ENCODE measurements at regions not wholly inside any gene's neighbourhood (a gene's known extent, or its start where the extent isn't known, plus 50 kb on each side); places are given as distances from the start of the nearest gene placed in this dataset.
A peak's percentile ranks its signal among the peaks of the same experiment; 100 is the strongest.

- peak overlapping the region; percentile 24 for H3K27ac ChIP-seq (ENCODE audit: low read depth, low read length)
- DNase-seq (ENCODE audit: insufficient read length, low spot score, missing footprints), result peak; percentile 89
- TF ChIP-seq CTCF (IDR thresholded peaks at IDR 0.05; ENCODE audit: extremely low read depth, low read depth, low read length), result no peak
- H3K9me3 ChIP-seq (ENCODE audit: low read depth, low read length), result peaks cover 6% of the 10 kb centered on the region
- no peak overlapping the region for H2AFZ ChIP-seq (ENCODE audit: low read length)
- no peaks in the 10 kb centered on the region for H3K27me3 ChIP-seq (ENCODE audit: insufficient read depth, low read length)
- no peaks in the 10 kb centered on the region for H3K79me2 ChIP-seq (ENCODE audit: insufficient read depth, low read length)
- peaks cover 13% of the 10 kb centered on the region for H3K4me1 ChIP-seq (ENCODE audit: insufficient read depth, low read length)
- peak overlapping the region; percentile 19 for H3K4me3 ChIP-seq (ENCODE audit: insufficient read depth, low read length)
- no peaks in the 10 kb centered on the region for H3K36me3 ChIP-seq (ENCODE audit: insufficient read depth, low read length)
- H4K20me1 ChIP-seq (ENCODE audit: insufficient read depth, low read length), result no peaks in the 10 kb centered on the region
- H3K4me2 ChIP-seq (ENCODE audit: insufficient read depth, low read length), result peak overlapping the region; percentile 67
Observed at GRCh38 chr21:38925923-38926322, 120.2 kb downstream of the ETS2 start.

- peak overlapping the region; percentile 67 for H3K4me2 ChIP-seq (ENCODE audit: insufficient read depth, low read length)
- H3K4me3 ChIP-seq (ENCODE audit: insufficient read depth, low read length), result no peak overlapping the region
- no peak overlapping the region for H2AFZ ChIP-seq (ENCODE audit: low read length)
Observed at GRCh38 chr21:38925478-38925877, 119.7 kb downstream of the ETS2 start.

GRCh38 chr21:38924954-38925353 is 119.2 kb downstream of the ETS2 start:
- TF ChIP-seq CTCF (IDR thresholded peaks at IDR 0.05; ENCODE audit: extremely low read depth, low read depth, low read length), result no peak
- Histone ChIP-seq H3K4me2 (ENCODE audit: insufficient read depth, low read length) (no peak overlapping the region), H3K27ac (ENCODE audit: low read depth, low read length) (no peak overlapping the region), H3K9me3 (ENCODE audit: low read depth, low read length) (peaks cover 4% of the 10 kb centered on the region), H4K20me1 (ENCODE audit: insufficient read depth, low read length) (no peaks in the 10 kb centered on the region), H3K4me1 (ENCODE audit: insufficient read depth, low read length) (peaks cover 20% of the 10 kb centered on the region), H2AFZ (ENCODE audit: low read length) (no peak overlapping the region), H3K36me3 (ENCODE audit: insufficient read depth, low read length) (no peaks in the 10 kb centered on the region), H3K27me3 (ENCODE audit: insufficient read depth, low read length) (no peaks in the 10 kb centered on the region), H3K79me2 (ENCODE audit: insufficient read depth, low read length) (no peaks in the 10 kb centered on the region), H3K4me3 (ENCODE audit: insufficient read depth, low read length) (no peak overlapping the region)
- no peak for DNase-seq (ENCODE audit: insufficient read length, low spot score, missing footprints)

More at GRCh38 chr21:38925478-38925877, 119.7 kb downstream of the ETS2 start:
- Histone ChIP-seq H3K36me3 (ENCODE audit: insufficient read depth, low read length) (no peaks in the 10 kb centered on the region), H4K20me1 (ENCODE audit: insufficient read depth, low read length) (no peaks in the 10 kb centered on the region), H3K79me2 (ENCODE audit: insufficient read depth, low read length) (no peaks in the 10 kb centered on the region), H3K27me3 (ENCODE audit: insufficient read depth, low read length) (no peaks in the 10 kb centered on the region), H3K4me1 (ENCODE audit: insufficient read depth, low read length) (peaks cover 17% of the 10 kb centered on the region), H3K27ac (ENCODE audit: low read depth, low read length) (peak overlapping the region; percentile 21), H3K9me3 (ENCODE audit: low read depth, low read length) (peaks cover 6% of the 10 kb centered on the region)
- no peak for TF ChIP-seq CTCF (IDR thresholded peaks at IDR 0.05; ENCODE audit: extremely low read depth, low read depth, low read length)
- DNase-seq (ENCODE audit: insufficient read length, low spot score, missing footprints), result no peak

GRCh38 chr21:38923429-38923828 is 117.7 kb downstream of the ETS2 start:
- H3K27me3 ChIP-seq (ENCODE audit: insufficient read depth, low read length), result no peaks in the 10 kb centered on the region
- H3K4me2 ChIP-seq (ENCODE audit: insufficient read depth, low read length), result no peak overlapping the region

More at GRCh38 chr21:38923429-38923828, 117.7 kb downstream of the ETS2 start:
- Histone ChIP-seq H3K79me2 (ENCODE audit: insufficient read depth, low read length) (no peaks in the 10 kb centered on the region), H3K4me1 (ENCODE audit: insufficient read depth, low read length) (peaks cover 20% of the 10 kb centered on the region), H2AFZ (ENCODE audit: low read length) (no peak overlapping the region), H3K9me3 (ENCODE audit: low read depth, low read length) (no peaks in the 10 kb centered on the region), H3K4me3 (ENCODE audit: insufficient read depth, low read length) (no peak overlapping the region), H4K20me1 (ENCODE audit: insufficient read depth, low read length) (no peaks in the 10 kb centered on the region), H3K27ac (ENCODE audit: low read depth, low read length) (no peak overlapping the region), H3K36me3 (ENCODE audit: insufficient read depth, low read length) (no peaks in the 10 kb centered on the region)
- DNase-seq (ENCODE audit: insufficient read length, low spot score, missing footprints), result no peak
- TF ChIP-seq CTCF (IDR thresholded peaks at IDR 0.05; ENCODE audit: extremely low read depth, low read depth, low read length), result no peak
